ENCODE measurements at regions not wholly inside any gene's neighbourhood (a gene's known extent, or its start where the extent isn't known, plus 50 kb on each side); places are given as distances from the start of the nearest gene placed in this dataset.

- Histone ChIP-seq H3K36me3 (ENCODE audit: control insufficient read depth, insufficient read depth, low read length) (no peaks in the 10 kb centered on the region), H3K4me3 (ENCODE audit: low read depth, low read length) (no peak overlapping the region), H3K27me3 (ENCODE audit: control insufficient read depth, insufficient read depth, low read length) (no peaks in the 10 kb centered on the region)
- TF ChIP-seq CTCF (IDR thresholded peaks at IDR 0.05; ENCODE audit: insufficient read depth, low read length, poor library complexity, severe bottlenecking): no peak
- DNase-seq (ENCODE audit: low read depth): no peak
These were observed 374.9 kb upstream of the NOX3 start for GRCh38 chr6:155830531-155830930.

- DNase-seq (ENCODE audit: low read depth): no peak
- no peak overlapping the region for H3K4me3 ChIP-seq (ENCODE audit: low read depth, low read length)
- TF ChIP-seq CTCF (IDR thresholded peaks at IDR 0.05; ENCODE audit: insufficient read depth, low read length, poor library complexity, severe bottlenecking): no peak
- no peaks in the 10 kb centered on the region for H3K36me3 ChIP-seq (ENCODE audit: control insufficient read depth, insufficient read depth, low read length)
- no peaks in the 10 kb centered on the region for H3K27me3 ChIP-seq (ENCODE audit: control insufficient read depth, insufficient read depth, low read length)
These were observed 374.0 kb upstream of the NOX3 start for GRCh38 chr6:155829646-155830045.

GRCh38 chr6:155828989-155829388, 373.4 kb upstream of the NOX3 start:
- no peaks in the 10 kb centered on the region for H3K27me3 ChIP-seq (ENCODE audit: control insufficient read depth, insufficient read depth, low read length)
- no peak for TF ChIP-seq CTCF (IDR thresholded peaks at IDR 0.05; ENCODE audit: insufficient read depth, low read length, poor library complexity, severe bottlenecking)
- no peak overlapping the region for H3K4me3 ChIP-seq (ENCODE audit: low read depth, low read length)
- DNase-seq (ENCODE audit: low read depth): no peak
- H3K36me3 ChIP-seq (ENCODE audit: control insufficient read depth, insufficient read depth, low read length): no peaks in the 10 kb centered on the region

GRCh38 chr6:155818698-155819097, 363.1 kb upstream of the NOX3 start:
- no peak for TF ChIP-seq CTCF (IDR thresholded peaks at IDR 0.05; ENCODE audit: insufficient read depth, low read length, poor library complexity, severe bottlenecking)
- no peaks in the 10 kb centered on the region for H3K36me3 ChIP-seq (ENCODE audit: control insufficient read depth, insufficient read depth, low read length)
- no peak overlapping the region for H3K4me3 ChIP-seq (ENCODE audit: low read depth, low read length)
- H3K27me3 ChIP-seq (ENCODE audit: control insufficient read depth, insufficient read depth, low read length): no peaks in the 10 kb centered on the region
- DNase-seq (ENCODE audit: low read depth): no peak

- no peak for TF ChIP-seq CTCF (IDR thresholded peaks at IDR 0.05; ENCODE audit: insufficient read depth, low read length, poor library complexity, severe bottlenecking)
- DNase-seq (ENCODE audit: low read depth): no peak
- Histone ChIP-seq H3K4me3 (ENCODE audit: low read depth, low read length) (no peak overlapping the region), H3K36me3 (ENCODE audit: control insufficient read depth, insufficient read depth, low read length) (no peaks in the 10 kb centered on the region), H3K27me3 (ENCODE audit: control insufficient read depth, insufficient read depth, low read length) (no peaks in the 10 kb centered on the region)
These were observed 357.9 kb upstream of the NOX3 start for GRCh38 chr6:155813548-155813947.

- H3K4me3 ChIP-seq (ENCODE audit: low read depth, low read length): no peak overlapping the region
- H3K27me3 ChIP-seq (ENCODE audit: control insufficient read depth, insufficient read depth, low read length): no peaks in the 10 kb centered on the region
- no peaks in the 10 kb centered on the region for H3K36me3 ChIP-seq (ENCODE audit: control insufficient read depth, insufficient read depth, low read length)
- no peak for DNase-seq (ENCODE audit: low read depth)
- TF ChIP-seq CTCF (IDR thresholded peaks at IDR 0.05; ENCODE audit: insufficient read depth, low read length, poor library complexity, severe bottlenecking): no peak
These were observed 351.6 kb upstream of the NOX3 start for GRCh38 chr6:155807243-155807642.
